RWPE1 (cell line): ENCODE measurements at regions not wholly inside any gene's neighbourhood (a gene's known extent, or its start where the extent isn't known, plus 50 kb on each side); places are given as distances from the start of the nearest gene placed in this dataset.
"Not testable (repeated sequence)": the region's sequence is repeated elsewhere in the genome, so short reads cannot be mapped to it uniquely, and the experiment has no call there.

ENCODE experiments used
- CTCF ChIA-PET: fragments of 350-600 bp; sonication (Branson Sonifier 250); formaldehyde crosslinking; extraction: SDS; loops from one replicate; lab custom pipeline; 2021; lab: Yijun Ruan, JAX
- POLR2A ChIA-PET: fragments of 400-600 bp; formaldehyde crosslinking; extraction: SDS; loops from one replicate; lab custom pipeline; 2020; ENCODE audit warnings: antibody characterized with exemption; ENCODE audit not compliant: low non-redundant PET; lab: Yijun Ruan, JAX
- DNase-seq: peaks from one replicate; pipeline ENCODE4 v3.0.0; 2012; ENCODE audit warnings: low spot score
- H3K27ac ChIP-seq: fragments of 450-650 bp; 2 replicates; pipeline ENCODE4 v1.5.1; 2017
- CTCF ChIP-seq: fragments of 450-650 bp; conservative IDR thresholded peaks from 2 replicates; pipeline ENCODE4 v1.5.1; 2017; ENCODE audit warnings: low read depth, mild to moderate bottlenecking

- no peak for DNase-seq
- ChIA-PET POLR2A (no interaction called here), CTCF (interaction anchor here (0.6 kb wide), 1 partner anchor 9 kb away, joined by 4 read pairs; no protein-coding TSS in a partner anchor)
- TF ChIP-seq CTCF, result no peak
- H3K27ac ChIP-seq, result no peak overlapping the region
Observed at GRCh38 chr5:1985781-1986180, 103.1 kb upstream of the IRX4 start.

GRCh38 chr5:1983919-1984695 is 101.4 kb upstream of the IRX4 start:
- TF ChIP-seq CTCF, result no peak
- POLR2A ChIA-PET, result no interaction called here
- no peak overlapping the region for H3K27ac ChIP-seq
- no peak for DNase-seq
- CTCF ChIA-PET, result interaction anchor here (0.6 kb wide), 1 partner anchor 166 kb away, joined by 5 read pairs; no protein-coding TSS in a partner anchor

- CTCF ChIA-PET, result no interaction called here
- no peak for TF ChIP-seq CTCF
- POLR2A ChIA-PET, result no interaction called here
Observed at GRCh38 chr5:1983401-1983800, 100.7 kb upstream of the IRX4 start.

GRCh38 chr5:1982561-1982960 is 99.8 kb upstream of the IRX4 start:
- CTCF ChIA-PET, POLR2A ChIA-PET, H3K27ac ChIP-seq, DNase-seq: not testable (repeated sequence)

More at GRCh38 chr5:1983401-1983800, 100.7 kb upstream of the IRX4 start:
- H3K27ac ChIP-seq, result no peak overlapping the region
- no peak for DNase-seq

- ChIA-PET POLR2A (no interaction called here), CTCF (interaction anchor here (0.6 kb wide), 2 partner anchors 10 to 19 kb away, joined by 4 read pairs; no protein-coding TSS in a partner anchor)
- H3K27ac ChIP-seq, result no peak overlapping the region
- DNase-seq, result no peak
- no peak for TF ChIP-seq CTCF
Observed at GRCh38 chr5:1975898-1976765, 93.4 kb upstream of the IRX4 start.

- ChIA-PET CTCF (no interaction called here), POLR2A (no interaction called here)
- no peak for TF ChIP-seq CTCF
- peak overlapping the region; percentile 99 for H3K27ac ChIP-seq
- peak; percentile 38 for DNase-seq
Observed at GRCh38 chr5:1975406-1975715, 92.6 kb upstream of the IRX4 start.
